Right lobe of liver (tissue), 6 donors: ENCODE measurements at regions not wholly inside any gene's neighbourhood (a gene's known extent, or its start where the extent isn't known, plus 50 kb on each side); places are given as distances from the start of the nearest gene placed in this dataset.
A peak's percentile ranks its signal among the peaks of the same experiment; 100 is the strongest.

Source experiments
- ATAC-seq, 4 donors: fragments of 200-7000 bp; cut with Tn5 transposase; one replicate each; pipeline ENCODE4 v1.9.1; 2020; ENCODE audit warnings: mild to moderate bottlenecking in 4 of 4, moderate library complexity in 4 of 4
- DNase-seq, 3 donors: peaks; one replicate each; pipeline ENCODE4 v3.0.0-alpha.2; 2020
- H3K27ac ChIP-seq, 3 donors: fragments of 200-600 bp; one replicate each; pipeline ENCODE4 v1.8.0; 2022
- H3K27me3 ChIP-seq, 2 donors: fragments of 200-600 bp; one replicate each; pipeline ENCODE4 v1.8.0; 2022
- H3K36me3 ChIP-seq, 4 donors: fragments of 200-600 bp; sonication (generic) in 1 of 4; one replicate each; pipeline versions ENCODE4 v1.5.1 to v1.8.0; 2017 to 2022; ENCODE audit warnings: control low read depth in 1 of 4
- H3K4me1 ChIP-seq, 4 donors: fragments of 200-600 bp; sonication (generic) in 1 of 4; one replicate each; pipeline versions ENCODE4 v1.5.1 to v1.8.0; 2017 to 2022; ENCODE audit warnings: control low read depth in 1 of 4
- H3K4me3 ChIP-seq, 3 donors: fragments of 200-600 bp; one replicate each; pipeline ENCODE4 v1.8.0; 2022
- H3K9me3 ChIP-seq, 4 donors: fragments of 200-600 bp; sonication (generic) in 1 of 4; one replicate each; pipeline versions ENCODE4 v1.5.1 to v1.8.0; 2017 to 2022; ENCODE audit warnings: control low read depth in 1 of 4
- POLR2A ChIP-seq: fragments of 450-650 bp; IDR thresholded peaks from one replicate; pipeline ENCODE4 v1.6.1; 2017; ENCODE audit warnings: antibody characterized with exemption, mild to moderate bottlenecking
- WGBS: methylation state at CpG from one replicate; pipeline ENCODE4 v1.1.6; 2018; ENCODE audit warnings: low coverage, low lambda C conversion rate; ENCODE audit not compliant: insufficient coverage; ENCODE audit errors: missing lambda C conversion rate; 5-methylcytosine and 5-hydroxymethylcytosine counted together
- intact Hi-C, 2 donors: fragments of 100-400 bp; cut with DNase I; formaldehyde crosslinking; loops; one replicate each; pipeline versions ENCODE4 v1.11.2 to v1.14.1; 2022
- TF ChIP-seq, protein P1 (sequence below), 4 donors: fragments of 200-600 bp in 3 of 4; fragments of 450-650 bp in 1 of 4; IDR thresholded peaks; one replicate each; pipeline versions ENCODE4 v1.5.1 to v1.8.0; 2016 to 2022; ENCODE audit warnings: antibody characterized with exemption in 4 of 4, mild to moderate bottlenecking in 2 of 4
- donor health status: DM: no; HTN: yes; CAD: no.
- donor health status: DM: no; HTN: no; CAD: no.
- donor health status: DM: no; HTN: no; CAD: no.
- donor health status: DM: no; HTN: yes; CAD: no.
- donor health status: DM: no; HTN: yes; CAD: no.

DNA sequence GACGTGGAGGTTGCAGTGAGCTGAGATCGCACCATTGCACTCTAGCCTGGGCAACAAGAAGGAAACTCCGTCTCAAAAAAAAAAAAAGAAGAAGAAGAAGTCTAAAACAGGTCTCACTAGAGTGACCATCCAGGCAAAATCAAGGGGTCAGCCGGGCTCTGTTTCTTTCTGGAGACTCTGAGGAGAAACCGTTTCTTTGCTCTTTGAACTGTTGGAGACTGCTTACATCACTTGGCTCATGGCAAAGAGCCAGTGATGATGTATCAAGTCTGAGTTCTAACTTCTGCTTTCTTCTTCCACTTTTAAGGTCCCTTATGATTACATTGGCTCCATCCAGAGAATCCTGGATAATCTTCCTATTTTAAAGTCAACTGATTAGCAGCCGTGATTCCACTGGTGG is 306.8 kb downstream of the WDR11 start:
- intact Hi-C loops: no loop called here
- H3K27me3 ChIP-seq: no peaks in the 10 kb centered on the region

DNA sequence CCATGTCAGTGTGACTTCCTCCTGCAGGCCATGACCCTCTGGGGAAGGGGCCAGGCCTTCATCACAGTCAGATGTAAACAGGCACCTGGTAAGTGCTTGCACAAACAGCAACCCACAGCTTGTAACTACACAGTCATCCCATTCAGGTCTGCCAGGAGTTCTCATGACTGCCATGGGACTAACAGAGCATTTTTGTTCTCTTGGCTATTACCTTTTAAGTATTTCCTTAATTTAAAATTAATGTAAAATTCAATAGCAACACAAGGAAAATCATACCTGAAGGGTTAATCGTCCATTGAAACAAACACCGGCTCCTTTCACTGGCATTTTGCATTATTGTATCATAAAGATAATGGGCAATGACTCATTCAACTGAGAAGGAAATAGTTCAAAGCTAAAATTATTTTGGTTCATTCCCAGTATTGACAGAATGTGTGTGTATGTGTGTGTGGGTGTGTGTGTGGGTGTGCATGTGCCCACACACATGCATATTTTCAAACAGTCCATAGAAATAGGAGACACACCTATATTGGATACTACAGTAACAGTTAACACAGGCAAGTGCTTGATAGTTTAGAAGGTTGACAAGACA is 307.9 kb downstream of the WDR11 start:
- Histone ChIP-seq H3K9me3 (no peaks in the 10 kb centered on the region), H3K4me1 (peaks cover 0 to 9% (median 3%) of the 10 kb centered on the region in 4 donors), H3K36me3 (no peaks in the 10 kb centered on the region), H3K27me3 (no peaks in the 10 kb centered on the region), H3K4me3 (no peak overlapping the region), H3K27ac (no peak overlapping the region)
- no peak for TF ChIP-seq POLR2A
- TF ChIP-seq, protein P1, sequence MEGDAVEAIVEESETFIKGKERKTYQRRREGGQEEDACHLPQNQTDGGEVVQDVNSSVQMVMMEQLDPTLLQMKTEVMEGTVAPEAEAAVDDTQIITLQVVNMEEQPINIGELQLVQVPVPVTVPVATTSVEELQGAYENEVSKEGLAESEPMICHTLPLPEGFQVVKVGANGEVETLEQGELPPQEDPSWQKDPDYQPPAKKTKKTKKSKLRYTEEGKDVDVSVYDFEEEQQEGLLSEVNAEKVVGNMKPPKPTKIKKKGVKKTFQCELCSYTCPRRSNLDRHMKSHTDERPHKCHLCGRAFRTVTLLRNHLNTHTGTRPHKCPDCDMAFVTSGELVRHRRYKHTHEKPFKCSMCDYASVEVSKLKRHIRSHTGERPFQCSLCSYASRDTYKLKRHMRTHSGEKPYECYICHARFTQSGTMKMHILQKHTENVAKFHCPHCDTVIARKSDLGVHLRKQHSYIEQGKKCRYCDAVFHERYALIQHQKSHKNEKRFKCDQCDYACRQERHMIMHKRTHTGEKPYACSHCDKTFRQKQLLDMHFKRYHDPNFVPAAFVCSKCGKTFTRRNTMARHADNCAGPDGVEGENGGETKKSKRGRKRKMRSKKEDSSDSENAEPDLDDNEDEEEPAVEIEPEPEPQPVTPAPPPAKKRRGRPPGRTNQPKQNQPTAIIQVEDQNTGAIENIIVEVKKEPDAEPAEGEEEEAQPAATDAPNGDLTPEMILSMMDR (IDR thresholded peaks at IDR 0.05): no peak
- WGBS: 51% methylated on average over 2 of the region's 2 CpGs
- ATAC-seq (peak in 1 of 4 donors; percentile 36), DNase-seq (no peak)
- intact Hi-C loops: no loop called here

More for the DNA sequence above, 306.8 kb downstream of the WDR11 start:
- Histone ChIP-seq H3K4me3 (no peak overlapping the region), H3K36me3 (no peaks in the 10 kb centered on the region), H3K4me1 (peaks cover 0 to 9% (median 3%) of the 10 kb centered on the region in 4 donors), H3K27ac (no peak overlapping the region), H3K9me3 (no peaks in the 10 kb centered on the region)
- no peak for TF ChIP-seq POLR2A
- TF ChIP-seq, protein P1 (IDR thresholded peaks at IDR 0.05): no peak
- DNase-seq (no peak), ATAC-seq (peak in 3 of 4 donors; percentile 31 to 57 (median 44))
- 29% methylated on average over 4 of the region's 6 CpGs for WGBS

DNA sequence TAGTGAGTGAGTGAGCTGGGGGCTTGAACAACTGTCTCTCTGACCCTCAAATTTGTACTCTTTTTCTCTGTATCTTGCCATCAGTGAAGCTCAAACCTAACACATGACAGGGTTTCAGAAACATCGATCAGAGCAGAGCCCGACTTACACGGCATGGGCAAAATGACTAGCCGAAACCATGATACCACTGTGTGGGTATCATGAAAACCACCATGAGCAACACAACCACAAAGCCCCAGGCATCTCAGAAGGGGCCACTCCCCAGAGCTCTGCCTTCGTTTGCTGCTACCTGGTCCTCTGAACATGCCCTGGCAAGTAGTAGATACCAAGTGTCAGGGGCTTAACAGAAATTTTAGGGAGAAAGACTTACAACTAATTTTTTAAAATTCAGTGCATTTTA is 308.5 kb downstream of the WDR11 start:
- Histone ChIP-seq H3K27me3 (no peaks in the 10 kb centered on the region), H3K4me1 (peaks cover 0 to 9% (median 3%) of the 10 kb centered on the region in 4 donors), H3K36me3 (no peaks in the 10 kb centered on the region), H3K27ac (no peak overlapping the region), H3K4me3 (no peak overlapping the region), H3K9me3 (no peaks in the 10 kb centered on the region)
- DNase-seq (no peak), ATAC-seq (no peak)
- no peak for TF ChIP-seq POLR2A
- TF ChIP-seq, protein P1 (IDR thresholded peaks at IDR 0.05): no peak
- 55% methylated on average over 5 of the region's 5 CpGs for WGBS
- intact Hi-C loops: no loop called here

- H3K4me1 ChIP-seq: no peaks in the 10 kb centered on the region
- no peak overlapping the region for H3K27ac ChIP-seq
- H3K9me3 ChIP-seq: no peaks in the 10 kb centered on the region
- no peak for DNase-seq
- H3K27me3 ChIP-seq: no peaks in the 10 kb centered on the region
- no peak overlapping the region for H3K4me3 ChIP-seq
- TF ChIP-seq POLR2A: no peak
- TF ChIP-seq, protein P1 (IDR thresholded peaks at IDR 0.05): no peak
- intact Hi-C loops: no loop called here
- H3K36me3 ChIP-seq: no peaks in the 10 kb centered on the region
- WGBS: 76% methylated on average over 4 of the region's 4 CpGs
- no peak for ATAC-seq
These were observed 314.1 kb downstream of the WDR11 start for GRCh38 chr10:121165276-121165675.
